NCI-H2081 (cell line): ENCODE measurements at regions not wholly inside any gene's neighbourhood (a gene's known extent, or its start where the extent isn't known, plus 50 kb on each side); places are given as distances from the start of the nearest gene placed in this dataset.

ENCODE experiments used
- DNase-seq, 2 experiments: peaks; one replicate each; lab custom pipeline; 2025; lab: John Stamatoyannopoulos, UW

GRCh38 chr3:72432246-72432645 is 416.0 kb downstream of the SHQ1 start:
- DNase-seq, result no peak

GRCh38 chr3:72429589-72430353 is 418.5 kb downstream of the SHQ1 start:
- DNase-seq, result no peak

GRCh38 chr3:72428803-72429202 is 419.4 kb downstream of the SHQ1 start:
- no peak for DNase-seq

- no peak for DNase-seq
These were observed 420.6 kb downstream of the SHQ1 start for GRCh38 chr3:72427624-72428023.

- DNase-seq, result no peak
These were observed 421.4 kb downstream of the SHQ1 start for GRCh38 chr3:72426618-72427397.

- no peak for DNase-seq
These were observed 424.6 kb downstream of the SHQ1 start for GRCh38 chr3:72423643-72424042.

GRCh38 chr3:72421786-72422185 is 426.5 kb downstream of the SHQ1 start:
- no peak for DNase-seq

GRCh38 chr3:72421126-72421525 is 427.1 kb downstream of the SHQ1 start:
- DNase-seq, result no peak

- DNase-seq, result no peak
These were observed 429.4 kb downstream of the SHQ1 start for GRCh38 chr3:72418856-72419255.

- no peak for DNase-seq
These were observed 430.0 kb downstream of the SHQ1 start for GRCh38 chr3:72418244-72418643.

GRCh38 chr3:72414481-72415016 is 433.7 kb downstream of the SHQ1 start:
- no peak for DNase-seq

GRCh38 chr3:72413228-72413627 is 435.0 kb downstream of the SHQ1 start:
- DNase-seq, result no peak

- no peak for DNase-seq
These were observed 435.8 kb downstream of the SHQ1 start for GRCh38 chr3:72412340-72412956.

- no peak for DNase-seq
These were observed 436.4 kb downstream of the SHQ1 start for GRCh38 chr3:72411843-72412242.

- no peak for DNase-seq
These were observed 437.1 kb downstream of the SHQ1 start for GRCh38 chr3:72411126-72411525.

GRCh38 chr3:72408983-72409779 is 439.1 kb downstream of the SHQ1 start:
- DNase-seq, result no peak

- no peak for DNase-seq
These were observed 440.5 kb downstream of the SHQ1 start for GRCh38 chr3:72407766-72408165.

GRCh38 chr3:72405943-72406566 is 442.2 kb downstream of the SHQ1 start:
- no peak for DNase-seq

GRCh38 chr3:72401005-72401545 is 447.2 kb downstream of the SHQ1 start:
- DNase-seq, result no peak

- DNase-seq, result no peak
These were observed 449.5 kb downstream of the SHQ1 start for GRCh38 chr3:72398781-72399180.

GRCh38 chr3:72397586-72397985 is 450.7 kb downstream of the SHQ1 start:
- DNase-seq, result no peak
